IPS-NIHi11 (cell line): ENCODE measurements at regions not wholly inside any gene's neighbourhood (a gene's known extent, or its start where the extent isn't known, plus 50 kb on each side); places are given as distances from the start of the nearest gene placed in this dataset.
"Not testable (repeated sequence)": the region's sequence is repeated elsewhere in the genome, so short reads cannot be mapped to it uniquely, and the experiment has no call there.

Source experiments
- DNase-seq: peaks from one replicate; pipeline ENCODE4 v3.0.0; 2012; ENCODE audit warnings: mixed read lengths, low spot score

- DNase-seq: no peak
Observed at GRCh38 chr6:74953708-74954107, 252.1 kb downstream of the COL12A1 start.

GRCh38 chr6:74946961-74947360, 258.9 kb downstream of the COL12A1 start:
- DNase-seq: no peak

GRCh38 chr6:74942130-74942529, 263.7 kb downstream of the COL12A1 start:
- no peak for DNase-seq

- DNase-seq: no peak
Observed at GRCh38 chr6:74941424-74941823, 264.4 kb downstream of the COL12A1 start.

GRCh38 chr6:74939721-74940620, 265.9 kb downstream of the COL12A1 start:
- DNase-seq: no peak

GRCh38 chr6:74939151-74939708, 266.6 kb downstream of the COL12A1 start:
- DNase-seq: no peak

GRCh38 chr6:74937936-74938335, 267.9 kb downstream of the COL12A1 start:
- DNase-seq: no peak

GRCh38 chr6:74936886-74937285, 269.0 kb downstream of the COL12A1 start:
- DNase-seq: no peak

GRCh38 chr6:74932232-74932888, 273.5 kb downstream of the COL12A1 start:
- no peak for DNase-seq

- DNase-seq: no peak
Observed at GRCh38 chr6:74931558-74931957, 274.3 kb downstream of the COL12A1 start.

GRCh38 chr6:74928203-74928602, 277.6 kb downstream of the COL12A1 start:
- no peak for DNase-seq

GRCh38 chr6:74927299-74927698, 278.6 kb downstream of the COL12A1 start:
- DNase-seq: no peak

GRCh38 chr6:74925683-74926082, 280.2 kb downstream of the COL12A1 start:
- DNase-seq: no peak

GRCh38 chr6:74914888-74915287, 291.0 kb downstream of the COL12A1 start:
- DNase-seq: no peak

GRCh38 chr6:74912234-74912633, 293.6 kb downstream of the COL12A1 start:
- DNase-seq: no peak

GRCh38 chr6:74902846-74903245, 303.0 kb downstream of the COL12A1 start:
- no peak for DNase-seq

GRCh38 chr6:74902089-74902488, 303.8 kb downstream of the COL12A1 start:
- no peak for DNase-seq

GRCh38 chr6:74901576-74901975, 304.3 kb downstream of the COL12A1 start:
- DNase-seq: no peak

GRCh38 chr6:74899416-74899815, 306.4 kb downstream of the COL12A1 start:
- no peak for DNase-seq

GRCh38 chr6:74892091-74892490, 313.8 kb downstream of the COL12A1 start:
- DNase-seq: no peak

- no peak for DNase-seq
Observed at GRCh38 chr6:74891349-74891831, 314.5 kb downstream of the COL12A1 start.

GRCh38 chr6:74889635-74890034, 316.2 kb downstream of the COL12A1 start:
- no peak for DNase-seq

GRCh38 chr6:74888741-74889140, 317.1 kb downstream of the COL12A1 start:
- DNase-seq: not testable (repeated sequence)
